Upper lobe of right lung (tissue), 1 donor: ENCODE measurements at regions not wholly inside any gene's neighbourhood (a gene's known extent, or its start where the extent isn't known, plus 50 kb on each side); places are given as distances from the start of the nearest gene placed in this dataset.

Experiments
- ATAC-seq: fragments of 200-7000 bp; cut with Tn5 transposase; one replicate; pipeline ENCODE4 v1.9.1; 2020; ENCODE audit warnings: mild to moderate bottlenecking, moderate library complexity
- DNase-seq: peaks from one replicate; pipeline ENCODE4 v3.0.0-alpha.2; 2020
- H3K27ac ChIP-seq: fragments of 200-600 bp; one replicate; pipeline ENCODE4 v1.8.0; 2022
- H3K27me3 ChIP-seq: fragments of 200-600 bp; one replicate; pipeline ENCODE4 v1.8.0; 2022; ENCODE audit warnings: mild to moderate bottlenecking
- H3K36me3 ChIP-seq: fragments of 200-600 bp; one replicate; pipeline ENCODE4 v1.8.0; 2022
- H3K4me1 ChIP-seq: fragments of 200-600 bp; one replicate; pipeline ENCODE4 v1.8.0; 2022
- H3K4me3 ChIP-seq: fragments of 200-600 bp; one replicate; pipeline ENCODE4 v1.8.0; 2022; ENCODE audit warnings: mild to moderate bottlenecking
- H3K9me3 ChIP-seq: fragments of 200-600 bp; one replicate; pipeline ENCODE4 v1.8.0; 2022
- intact Hi-C: fragments of 100-400 bp; cut with DNase I; formaldehyde crosslinking; loops from one replicate; pipeline ENCODE4 v1.11.0; 2022
- TF ChIP-seq, protein P1 (sequence below): fragments of 200-600 bp; IDR thresholded peaks from one replicate; pipeline ENCODE4 v1.8.0; 2022; ENCODE audit warnings: antibody characterized with exemption
- donor health status: DM: no; HTN: yes; CAD: no; lungs with severe emphysema.

DNA sequence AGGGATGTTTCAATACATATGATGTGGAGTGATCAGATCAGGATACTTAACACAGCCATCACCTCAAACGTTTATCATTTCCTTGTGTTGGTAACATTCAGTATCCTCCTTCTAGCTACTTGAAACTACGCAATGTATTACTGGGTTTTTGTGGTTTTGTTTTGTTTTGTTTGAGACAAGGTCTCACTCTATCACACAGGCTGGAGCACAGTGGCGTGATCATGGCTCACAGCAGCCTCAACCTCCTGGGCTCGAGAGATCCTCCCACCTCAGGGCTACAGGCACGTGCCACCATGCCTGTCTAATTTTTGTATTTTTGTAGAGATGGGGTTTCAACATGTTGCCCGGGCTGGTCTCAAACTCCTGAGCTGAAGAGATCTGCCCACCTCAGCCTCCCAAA is 70.2 kb upstream of the BCL11B start:
- Histone ChIP-seq H3K27me3 (peaks cover 6% of the 10 kb centered on the region), H3K4me1 (no peaks in the 10 kb centered on the region), H3K27ac (no peak overlapping the region), H3K9me3 (no peaks in the 10 kb centered on the region), H3K4me3 (no peak overlapping the region), H3K36me3 (no peaks in the 10 kb centered on the region)
- TF ChIP-seq, protein P1, sequence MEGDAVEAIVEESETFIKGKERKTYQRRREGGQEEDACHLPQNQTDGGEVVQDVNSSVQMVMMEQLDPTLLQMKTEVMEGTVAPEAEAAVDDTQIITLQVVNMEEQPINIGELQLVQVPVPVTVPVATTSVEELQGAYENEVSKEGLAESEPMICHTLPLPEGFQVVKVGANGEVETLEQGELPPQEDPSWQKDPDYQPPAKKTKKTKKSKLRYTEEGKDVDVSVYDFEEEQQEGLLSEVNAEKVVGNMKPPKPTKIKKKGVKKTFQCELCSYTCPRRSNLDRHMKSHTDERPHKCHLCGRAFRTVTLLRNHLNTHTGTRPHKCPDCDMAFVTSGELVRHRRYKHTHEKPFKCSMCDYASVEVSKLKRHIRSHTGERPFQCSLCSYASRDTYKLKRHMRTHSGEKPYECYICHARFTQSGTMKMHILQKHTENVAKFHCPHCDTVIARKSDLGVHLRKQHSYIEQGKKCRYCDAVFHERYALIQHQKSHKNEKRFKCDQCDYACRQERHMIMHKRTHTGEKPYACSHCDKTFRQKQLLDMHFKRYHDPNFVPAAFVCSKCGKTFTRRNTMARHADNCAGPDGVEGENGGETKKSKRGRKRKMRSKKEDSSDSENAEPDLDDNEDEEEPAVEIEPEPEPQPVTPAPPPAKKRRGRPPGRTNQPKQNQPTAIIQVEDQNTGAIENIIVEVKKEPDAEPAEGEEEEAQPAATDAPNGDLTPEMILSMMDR, result no peak
- no peak for DNase-seq
- ATAC-seq, result no peak
- intact Hi-C loops, result no loop called here

DNA sequence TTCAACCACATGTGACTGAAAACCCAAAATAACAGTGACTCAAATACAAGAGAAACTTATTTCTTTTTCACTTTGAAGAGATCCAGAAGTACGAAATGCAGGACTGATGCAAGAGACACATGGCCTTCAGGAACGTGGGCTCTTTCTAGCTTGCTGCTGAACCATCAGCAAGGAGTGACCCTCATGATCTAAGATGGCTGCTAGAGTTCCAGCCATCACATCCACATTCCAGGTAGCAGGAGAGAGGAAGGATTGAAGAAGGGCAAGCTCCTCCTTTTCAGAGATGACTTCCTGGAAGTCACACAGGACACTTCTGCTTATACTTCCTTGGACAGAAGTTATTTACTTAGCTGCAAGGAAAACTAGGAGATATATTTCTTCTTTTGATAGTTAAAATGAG is 67.6 kb upstream of the BCL11B start:
- peaks cover 6% of the 10 kb centered on the region for H3K27me3 ChIP-seq
- intact Hi-C loops, result no loop called here
- H3K9me3 ChIP-seq, result no peaks in the 10 kb centered on the region
- H3K36me3 ChIP-seq, result no peaks in the 10 kb centered on the region
- H3K27ac ChIP-seq, result no peak overlapping the region
- H3K4me1 ChIP-seq, result no peaks in the 10 kb centered on the region
- TF ChIP-seq, protein P1, result no peak
- no peak overlapping the region for H3K4me3 ChIP-seq
- ATAC-seq (no peak), DNase-seq (no peak)

GRCh38 chr14:99338313-99338712 is 66.3 kb upstream of the BCL11B start:
- no peak for DNase-seq
- H3K27me3 ChIP-seq, result peaks cover 6% of the 10 kb centered on the region
- H3K27ac ChIP-seq, result no peak overlapping the region
- ATAC-seq, result no peak
- H3K4me1 ChIP-seq, result no peaks in the 10 kb centered on the region
- H3K9me3 ChIP-seq, result no peaks in the 10 kb centered on the region
- H3K36me3 ChIP-seq, result no peaks in the 10 kb centered on the region
- intact Hi-C loops, result no loop called here
- TF ChIP-seq, protein P1, result no peak
- no peak overlapping the region for H3K4me3 ChIP-seq

DNA sequence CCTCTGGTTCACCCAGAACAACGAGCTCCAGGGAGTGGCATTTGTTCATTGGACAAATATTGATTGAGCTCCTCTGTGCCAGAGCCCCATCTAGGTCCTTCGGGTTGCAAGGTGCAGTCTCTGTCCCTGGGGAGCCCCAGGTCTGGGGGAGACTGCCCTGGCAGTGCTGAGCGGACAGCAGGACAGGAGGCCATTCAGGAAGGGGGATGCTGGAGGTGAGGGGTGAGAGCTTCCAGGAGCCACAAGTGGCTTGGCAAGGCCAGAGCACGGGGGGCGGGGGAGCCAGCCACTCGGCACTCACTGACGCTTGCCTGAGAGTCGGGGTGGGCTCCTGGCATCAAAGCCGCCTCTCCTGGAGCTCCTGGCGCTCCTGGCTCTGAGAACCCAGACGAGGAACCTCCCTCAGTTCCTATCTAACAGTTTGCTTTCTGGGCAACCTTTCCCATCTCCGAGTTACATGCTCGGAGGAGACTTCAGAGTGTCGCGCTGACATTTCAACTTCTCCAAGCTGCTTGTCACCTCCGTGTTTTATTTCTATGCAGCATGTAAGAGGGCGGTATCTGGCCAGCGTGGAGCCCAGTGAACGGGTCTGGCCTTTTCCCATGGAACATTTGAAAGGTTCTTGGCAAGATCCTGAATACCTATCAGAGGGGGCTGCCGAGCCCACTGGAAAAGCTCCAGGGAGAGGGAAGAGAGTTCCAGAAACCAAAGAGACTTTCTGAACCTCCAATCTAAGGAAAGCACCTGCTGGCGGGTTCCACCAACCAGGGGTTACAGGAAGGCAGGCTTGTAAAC is 62.0 kb upstream of the BCL11B start:
- H3K36me3 ChIP-seq, result no peaks in the 10 kb centered on the region
- H3K27ac ChIP-seq, result no peak overlapping the region
- no peak overlapping the region for H3K4me3 ChIP-seq
- no peak for ATAC-seq
- H3K9me3 ChIP-seq, result no peaks in the 10 kb centered on the region
- intact Hi-C loops, result no loop called here
- H3K27me3 ChIP-seq, result peaks cover 2% of the 10 kb centered on the region
- no peaks in the 10 kb centered on the region for H3K4me1 ChIP-seq
- TF ChIP-seq, protein P1, result no peak
- no peak for DNase-seq

DNA sequence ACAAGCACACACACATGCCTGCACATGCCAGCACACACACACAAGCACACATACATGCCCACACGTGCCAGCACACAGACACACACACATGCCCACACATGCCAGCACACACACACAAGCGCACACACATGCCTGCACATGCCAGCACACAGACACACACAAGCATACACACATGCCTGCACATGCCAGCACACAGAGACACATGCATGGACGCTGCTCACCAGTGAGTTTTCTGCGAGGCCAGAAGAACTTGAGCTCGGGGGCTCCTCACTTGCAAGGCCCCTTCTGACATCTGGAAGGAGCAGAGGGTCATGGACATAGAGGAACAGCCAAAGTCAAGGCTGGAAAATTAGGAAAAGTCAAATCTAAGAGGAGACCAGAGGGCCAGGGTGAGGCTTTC is 61.2 kb upstream of the BCL11B start:
- H3K4me3 ChIP-seq, result no peak overlapping the region
- intact Hi-C loops, result no loop called here
- no peak overlapping the region for H3K27ac ChIP-seq
- ATAC-seq (no peak), DNase-seq (peak; percentile 29)
- no peaks in the 10 kb centered on the region for H3K9me3 ChIP-seq
- TF ChIP-seq, protein P1, result no peak
- no peaks in the 10 kb centered on the region for H3K4me1 ChIP-seq
- H3K36me3 ChIP-seq, result no peaks in the 10 kb centered on the region
- H3K27me3 ChIP-seq, result peaks cover under 1% of the 10 kb centered on the region
